HG03442 (cell line): ENCODE measurements at regions not wholly inside any gene's neighbourhood (a gene's known extent, or its start where the extent isn't known, plus 50 kb on each side); places are given as distances from the start of the nearest gene placed in this dataset.
"Not testable (repeated sequence)": the region's sequence is repeated elsewhere in the genome, so short reads cannot be mapped to it uniquely, and the experiment has no call there.

Experiments
- ATAC-seq: cut with Tn5 transposase; IDR thresholded peaks from one replicate; pipeline ENCODE4 v1.9.1; 2021; ENCODE audit warnings: mild to moderate bottlenecking, moderate library complexity; ENCODE audit not compliant: unreplicated experiment

DNA sequence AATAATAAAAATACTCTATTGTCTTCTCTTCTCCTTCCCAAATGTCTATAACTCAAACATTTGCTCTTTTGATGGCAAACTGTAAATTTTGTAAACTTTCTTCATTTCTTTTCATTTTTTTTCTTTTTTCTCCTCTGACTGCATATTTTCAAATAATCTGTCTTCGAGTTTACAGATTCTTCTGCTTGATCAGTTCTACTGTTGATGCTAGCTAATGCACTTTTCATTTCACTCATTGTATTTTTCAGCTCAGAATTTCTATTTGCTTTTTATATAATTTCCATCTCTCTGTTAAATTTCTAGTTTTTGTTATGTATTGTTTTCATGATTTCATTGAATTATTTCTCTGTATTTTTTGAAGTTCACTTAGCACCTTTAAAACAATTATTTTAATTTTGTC lies 646.8 kb upstream of the INTU start:
- no peak for ATAC-seq

- no peak for ATAC-seq
Measured at GRCh38 chr4:126986828-126987227, 645.9 kb upstream of the INTU start.

GRCh38 chr4:126991965-126992364 lies 640.8 kb upstream of the INTU start:
- no peak for ATAC-seq

DNA sequence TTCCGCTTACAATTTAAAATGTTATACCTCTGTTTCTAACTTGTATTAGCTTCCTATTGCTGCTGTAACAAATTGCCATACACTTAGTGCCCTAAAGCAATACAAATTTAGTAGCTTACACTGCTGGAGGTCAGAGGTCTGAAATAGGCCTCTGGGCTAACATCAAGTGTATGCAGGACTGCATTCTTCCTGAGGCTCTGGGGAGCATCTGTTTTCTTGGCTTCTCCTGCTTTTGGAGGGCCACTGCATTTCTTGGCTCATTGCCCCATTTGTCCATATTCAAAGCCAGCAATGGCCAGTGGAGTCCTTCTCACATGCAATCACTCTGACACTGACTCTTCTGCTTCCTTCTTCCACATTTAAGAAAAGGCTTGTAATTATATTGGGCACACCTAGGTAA lies 639.8 kb upstream of the INTU start:
- no peak for ATAC-seq

DNA sequence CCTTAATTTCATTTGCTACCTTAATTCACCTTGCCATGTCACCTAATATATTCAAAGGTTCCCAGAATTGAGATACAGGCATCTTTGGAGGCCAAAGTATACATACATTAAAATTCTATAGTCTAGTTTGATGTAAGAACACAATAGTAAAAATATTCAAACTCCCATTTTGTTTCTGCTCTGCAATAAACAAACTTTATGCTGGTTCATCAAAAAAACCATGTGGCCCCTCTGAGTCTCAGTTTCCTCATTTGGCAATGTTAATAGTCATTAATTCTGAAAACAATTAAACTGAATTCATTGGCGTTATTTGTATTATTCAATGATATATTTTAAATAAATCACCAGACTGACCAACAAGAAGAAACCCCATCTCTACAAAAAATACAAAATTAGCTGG lies 639.4 kb upstream of the INTU start:
- no peak for ATAC-seq

- no peak for ATAC-seq
Measured at GRCh38 chr4:126995235-126995634, 637.5 kb upstream of the INTU start.

GRCh38 chr4:127000110-127000509 lies 632.6 kb upstream of the INTU start:
- no peak for ATAC-seq

GRCh38 chr4:127000846-127001245 lies 631.9 kb upstream of the INTU start:
- ATAC-seq = no peak

DNA sequence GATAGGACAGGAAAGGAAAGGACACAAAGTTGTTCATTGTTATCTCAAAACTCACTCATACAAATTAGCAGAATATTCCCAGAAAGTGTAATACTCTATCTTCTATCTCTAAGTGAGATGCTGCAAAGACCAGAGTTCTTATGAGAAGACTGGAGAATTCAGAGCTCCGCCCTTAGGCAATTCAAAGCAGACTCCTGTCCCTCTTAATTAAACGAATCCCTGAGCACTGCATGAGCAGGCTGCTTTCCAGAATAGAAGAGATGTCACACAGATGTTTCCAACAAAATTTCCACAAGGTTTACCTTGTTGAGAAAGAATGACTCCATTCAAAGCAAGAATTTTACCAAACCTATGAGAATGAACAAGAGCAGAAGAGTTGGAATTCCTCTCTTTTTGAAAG lies 630.8 kb upstream of the INTU start:
- ATAC-seq = no peak

GRCh38 chr4:127006446-127006877 lies 626.3 kb upstream of the INTU start:
- no peak for ATAC-seq

DNA sequence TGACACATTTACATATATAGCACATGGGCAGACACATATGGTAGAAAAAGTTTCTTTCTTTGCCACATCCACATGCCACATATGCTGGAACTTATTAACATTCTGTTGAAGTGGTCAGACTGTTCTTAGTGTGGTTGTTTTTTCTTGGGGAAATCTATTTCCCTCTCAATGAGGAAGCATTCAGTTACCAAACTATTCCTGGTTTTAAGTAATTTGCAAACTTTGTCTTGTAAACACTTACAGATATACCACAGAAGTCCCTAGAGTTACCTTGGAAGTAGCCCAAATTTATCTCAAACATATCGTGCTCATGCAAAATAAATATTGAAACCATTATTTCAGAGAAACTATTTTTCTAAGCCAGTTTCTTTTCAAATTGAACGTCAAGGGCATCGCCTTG lies 625.5 kb upstream of the INTU start:
- no peak for ATAC-seq

- no peak for ATAC-seq
Measured at GRCh38 chr4:127012549-127012948, 620.2 kb upstream of the INTU start.

DNA sequence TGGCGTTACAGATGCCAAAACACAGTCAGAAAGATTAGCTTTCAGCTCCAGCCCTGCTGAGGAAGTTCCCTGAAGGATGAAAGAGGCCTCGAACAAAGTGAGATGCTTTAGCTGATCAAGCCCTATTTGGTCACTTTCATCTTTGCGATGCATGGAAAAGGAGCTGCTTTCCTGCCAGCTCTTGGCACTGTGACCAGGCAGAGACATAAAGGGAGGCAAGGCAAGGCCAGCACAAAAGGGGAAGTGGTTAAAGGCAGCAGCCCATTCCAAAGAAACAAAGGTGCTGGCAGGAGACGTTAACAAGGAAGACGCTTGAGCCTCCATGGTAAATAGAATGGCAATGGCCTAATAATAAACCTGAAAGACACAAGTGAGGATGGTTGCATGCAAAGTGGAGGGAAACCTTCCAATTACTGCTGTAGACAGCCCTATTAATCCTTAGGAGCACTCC lies 617.1 kb upstream of the INTU start:
- ATAC-seq = no peak

DNA sequence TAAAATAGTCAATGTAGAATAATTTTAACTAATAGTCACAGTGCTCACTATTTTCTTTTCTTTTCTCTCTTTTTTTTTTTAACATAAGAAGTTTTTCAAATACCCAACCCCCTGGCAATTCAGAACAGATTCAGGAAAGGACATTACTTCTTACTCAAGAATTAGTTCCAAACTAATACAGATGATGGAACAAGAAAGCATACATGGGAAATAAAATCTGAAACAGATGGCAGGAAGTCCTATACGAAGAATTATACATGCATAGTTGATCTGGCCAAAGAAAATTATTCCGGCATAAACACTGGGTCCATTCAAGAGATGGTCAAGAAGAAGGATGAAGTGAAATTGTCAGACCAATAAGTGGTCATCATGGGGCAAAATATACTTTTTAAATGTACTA lies 614.4 kb upstream of the INTU start:
- no peak for ATAC-seq

DNA sequence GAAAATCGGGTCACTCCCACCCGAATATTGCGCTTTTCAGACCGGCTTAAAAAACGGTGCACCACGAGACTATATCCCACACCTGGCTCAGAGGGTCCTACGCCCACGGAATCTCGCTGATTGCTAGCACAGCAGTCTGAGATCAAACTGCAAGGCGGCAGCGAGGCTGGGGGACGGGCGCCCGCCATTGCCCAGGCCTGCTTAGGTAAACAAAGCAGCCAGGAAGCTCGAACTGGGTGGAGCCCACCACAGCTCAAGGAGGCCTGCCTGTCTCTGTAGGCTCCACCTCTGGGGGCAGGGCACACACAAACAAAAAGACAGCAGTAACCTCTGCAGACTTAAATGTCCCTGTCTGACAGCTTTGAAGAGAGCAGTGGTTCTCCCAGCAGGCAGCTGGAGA lies 611.9 kb upstream of the INTU start:
- ATAC-seq = not testable (repeated sequence)

GRCh38 chr4:127036296-127036695 lies 596.5 kb upstream of the INTU start:
- no peak for ATAC-seq

DNA sequence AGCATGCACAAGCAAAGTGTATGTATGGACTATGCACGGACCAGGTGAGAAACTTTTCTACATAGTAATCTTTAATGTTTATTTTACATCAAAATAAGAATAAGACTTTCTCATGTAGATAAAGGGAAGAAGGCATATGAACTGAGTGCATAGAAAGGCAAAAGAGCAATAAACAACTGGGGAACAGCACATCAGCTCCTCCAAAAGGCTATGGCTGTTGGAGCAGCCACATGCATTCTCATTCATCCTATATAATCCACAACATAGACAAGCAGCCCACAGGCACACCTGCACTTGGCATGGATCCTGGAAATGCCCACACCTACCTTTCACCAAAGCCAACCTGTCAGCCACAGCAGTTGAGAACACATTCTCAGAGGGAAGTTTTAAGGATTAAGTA lies 586.9 kb upstream of the INTU start:
- ATAC-seq = no peak

DNA sequence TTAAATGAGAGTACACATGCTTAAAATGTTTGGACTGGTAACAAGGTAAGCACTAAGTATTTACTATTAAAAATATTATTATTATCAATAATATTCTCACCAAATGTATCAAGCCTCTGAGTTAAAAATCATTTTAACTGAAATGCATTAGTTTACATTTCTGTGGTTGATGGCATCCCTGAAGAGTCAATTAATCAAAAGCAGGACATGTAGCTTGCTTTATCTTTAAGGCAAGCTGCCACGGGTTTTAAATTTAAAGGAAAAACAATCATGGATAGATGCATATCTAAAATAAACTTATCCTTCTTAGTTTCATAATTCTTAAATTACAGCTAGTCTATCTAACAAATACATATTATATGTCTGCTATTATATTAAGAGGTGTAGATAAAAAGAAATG lies 584.8 kb upstream of the INTU start:
- no peak for ATAC-seq

GRCh38 chr4:127048376-127049044 lies 584.2 kb upstream of the INTU start:
- no peak for ATAC-seq

DNA sequence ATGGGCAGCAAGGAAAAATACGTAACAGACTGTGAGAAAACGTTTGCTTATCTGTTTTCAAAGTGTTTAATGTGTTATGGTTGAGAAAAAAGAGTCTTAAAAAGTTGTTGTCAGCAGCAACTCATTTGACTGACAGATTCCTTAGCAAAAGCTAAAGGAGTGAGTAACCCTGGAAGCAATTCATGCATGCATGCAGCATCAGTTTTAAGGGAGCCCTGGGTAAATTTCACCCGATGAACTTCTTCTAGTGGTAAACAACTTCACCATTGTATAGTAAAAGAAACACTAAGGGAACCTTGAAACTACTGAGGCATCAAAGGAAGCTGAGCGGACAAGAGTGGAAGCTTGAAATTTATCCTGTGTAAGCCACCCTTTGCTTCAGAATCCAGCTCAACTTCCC lies 583.2 kb upstream of the INTU start:
- no peak for ATAC-seq

DNA sequence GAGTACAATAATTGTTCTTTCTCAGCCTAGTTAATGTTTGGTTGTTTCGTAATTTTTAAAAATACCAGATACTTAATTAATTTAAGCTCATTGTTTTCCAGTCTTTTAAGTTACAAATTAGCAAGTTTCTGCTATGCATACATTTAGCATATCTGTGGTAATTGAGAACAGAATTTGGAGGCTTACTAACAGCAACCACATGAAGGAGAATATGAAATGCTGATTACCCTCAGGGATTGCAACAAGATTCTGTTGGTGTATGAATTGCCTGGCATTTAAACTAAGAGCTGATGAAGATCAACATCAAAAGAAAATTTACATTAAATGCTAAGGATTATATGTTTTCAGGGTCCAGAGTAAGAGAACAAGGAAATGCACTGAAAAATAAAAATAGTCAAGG lies 580.0 kb upstream of the INTU start:
- no peak for ATAC-seq

GRCh38 chr4:127055357-127055756 lies 577.4 kb upstream of the INTU start:
- ATAC-seq = no peak

DNA sequence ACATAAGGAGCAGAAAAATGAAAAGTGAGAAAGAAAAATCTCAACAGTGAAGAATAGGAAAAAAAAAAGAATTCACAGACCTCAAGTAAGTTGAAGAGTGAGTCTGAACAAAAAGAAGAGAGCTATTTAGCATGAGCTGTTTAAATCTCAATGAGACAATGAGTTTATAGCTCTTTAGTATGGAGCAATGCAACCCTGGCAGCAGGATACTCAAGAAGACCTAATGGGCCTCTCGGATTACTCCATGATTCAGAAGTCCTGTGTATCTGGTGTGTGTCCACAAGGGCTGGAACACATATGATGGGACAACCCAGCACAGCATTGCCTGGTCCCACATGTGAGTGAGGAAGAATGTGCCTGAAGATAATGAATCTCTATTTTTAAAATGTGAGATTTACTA lies 563.1 kb upstream of the INTU start:
- no peak for ATAC-seq
